ENCODE measurements at regions not wholly inside any gene's neighbourhood (a gene's known extent, or its start where the extent isn't known, plus 50 kb on each side); places are given as distances from the start of the nearest gene placed in this dataset.

- TF ChIP-seq CTCF (IDR thresholded peaks at IDR 0.05) (no peak), POLR2A (IDR thresholded peaks at IDR 0.05) (no peak)
Measured at GRCh38 chr10:124288928-124289850, 129.5 kb downstream of the OAT start.
